Astrocyte (in vitro differentiated cells and primary cell): ENCODE measurements at regions not wholly inside any gene's neighbourhood (a gene's known extent, or its start where the extent isn't known, plus 50 kb on each side); places are given as distances from the start of the nearest gene placed in this dataset.

Experiments
- EZH2 ChIP-seq: IDR thresholded peaks from 2 replicates; pipeline ENCODE4 v1.6.1; 2012; ENCODE audit warnings: mild to moderate bottlenecking, low read length, inconsistent platforms; ENCODE audit not compliant: insufficient read depth
- TF ChIP-seq, protein P1 (sequence below): IDR thresholded peaks from 2 replicates; pipeline ENCODE4 v1.5.1; 2011; ENCODE audit warnings: low read depth, mild to moderate bottlenecking, inconsistent platforms, low read length, moderate library complexity; ENCODE audit not compliant: insufficient read depth

DNA sequence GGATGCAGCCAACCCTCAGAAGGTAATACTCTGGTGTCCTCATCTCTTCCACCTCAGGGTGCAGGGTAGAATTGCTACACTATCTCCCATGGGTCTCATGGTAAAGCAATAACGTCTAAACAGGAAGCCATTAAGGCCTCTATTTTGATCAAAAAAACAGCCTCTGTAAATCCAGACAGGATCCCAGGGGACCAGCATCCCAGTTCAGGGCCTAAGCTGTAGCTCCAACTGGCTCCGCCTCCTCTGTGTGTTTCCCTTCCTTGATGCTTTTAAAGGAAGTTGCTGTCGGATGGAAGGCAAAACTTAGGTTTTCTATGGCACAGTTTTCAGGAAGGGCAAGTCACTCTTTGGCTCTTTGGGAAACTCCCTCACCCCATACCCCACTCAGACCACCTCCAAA, 222.0 kb downstream of the MAFB start:
- TF ChIP-seq, protein P1, sequence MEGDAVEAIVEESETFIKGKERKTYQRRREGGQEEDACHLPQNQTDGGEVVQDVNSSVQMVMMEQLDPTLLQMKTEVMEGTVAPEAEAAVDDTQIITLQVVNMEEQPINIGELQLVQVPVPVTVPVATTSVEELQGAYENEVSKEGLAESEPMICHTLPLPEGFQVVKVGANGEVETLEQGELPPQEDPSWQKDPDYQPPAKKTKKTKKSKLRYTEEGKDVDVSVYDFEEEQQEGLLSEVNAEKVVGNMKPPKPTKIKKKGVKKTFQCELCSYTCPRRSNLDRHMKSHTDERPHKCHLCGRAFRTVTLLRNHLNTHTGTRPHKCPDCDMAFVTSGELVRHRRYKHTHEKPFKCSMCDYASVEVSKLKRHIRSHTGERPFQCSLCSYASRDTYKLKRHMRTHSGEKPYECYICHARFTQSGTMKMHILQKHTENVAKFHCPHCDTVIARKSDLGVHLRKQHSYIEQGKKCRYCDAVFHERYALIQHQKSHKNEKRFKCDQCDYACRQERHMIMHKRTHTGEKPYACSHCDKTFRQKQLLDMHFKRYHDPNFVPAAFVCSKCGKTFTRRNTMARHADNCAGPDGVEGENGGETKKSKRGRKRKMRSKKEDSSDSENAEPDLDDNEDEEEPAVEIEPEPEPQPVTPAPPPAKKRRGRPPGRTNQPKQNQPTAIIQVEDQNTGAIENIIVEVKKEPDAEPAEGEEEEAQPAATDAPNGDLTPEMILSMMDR: no peak
- TF ChIP-seq EZH2: no peak
